Cardiac muscle cell (in vitro differentiated cells and primary cell): ENCODE measurements at regions not wholly inside any gene's neighbourhood (a gene's known extent, or its start where the extent isn't known, plus 50 kb on each side); places are given as distances from the start of the nearest gene placed in this dataset.

Experiments
- DNase-seq, 2 donors: peaks; one replicate each; pipeline versions ENCODE4 v3.0.0 to v3.0.0-alpha.2; 2010 to 2017; ENCODE audit warnings: low read depth in 1 of 2, low spot score in 1 of 2
- H3K27ac ChIP-seq: fragments of 200-600 bp; sonication (generic); 2 replicates; pipeline ENCODE4 v1.5.1; 2016
- H3K27me3 ChIP-seq: fragments of 200-600 bp; sonication (generic); 2 replicates; pipeline ENCODE4 v1.6.0; 2016; ENCODE audit warnings: control low read depth
- H3K36me3 ChIP-seq: fragments of 200-600 bp; sonication (generic); 2 replicates; pipeline ENCODE4 v1.5.1; 2016; ENCODE audit warnings: control low read depth
- H3K4me1 ChIP-seq: fragments of 200-600 bp; sonication (generic); 2 replicates; pipeline ENCODE4 v1.8.1; 2017; ENCODE audit warnings: low read depth, mild to moderate bottlenecking, mixed run types
- H3K4me3 ChIP-seq: fragments of 200-600 bp; sonication (generic); 2 replicates; pipeline ENCODE4 v1.5.1; 2016; ENCODE audit warnings: mild to moderate bottlenecking
- H3K9me3 ChIP-seq: fragments of 200-600 bp; sonication (generic); 2 replicates; pipeline ENCODE4 v1.5.1; 2017; ENCODE audit warnings: low read depth, mild to moderate bottlenecking, control low read depth
- TF ChIP-seq, protein P1 (sequence below): IDR thresholded peaks from 2 replicates; pipeline ENCODE4 v1.5.1; 2012; ENCODE audit warnings: low read depth, mild to moderate bottlenecking, low read length

DNA sequence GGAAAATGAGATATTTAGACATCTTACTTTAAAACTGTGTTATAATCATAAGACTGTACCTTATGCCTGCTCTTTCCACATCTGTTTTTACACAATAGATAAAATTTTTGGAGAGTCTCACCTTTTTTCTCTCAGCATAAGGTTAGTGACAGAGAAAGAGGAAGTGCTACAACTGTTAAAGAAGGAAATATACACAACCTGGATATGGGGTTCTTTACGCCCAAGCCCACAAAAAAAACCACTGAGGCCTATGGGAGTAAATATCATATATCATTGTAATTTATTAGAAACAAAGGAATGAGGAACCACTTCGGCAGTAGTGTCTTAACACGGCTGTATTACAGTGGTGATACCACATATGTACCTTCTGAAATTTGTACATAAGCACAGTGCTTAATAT lies 265.9 kb upstream of the GK2 start:
- H3K27me3 ChIP-seq = no peaks in the 10 kb centered on the region
- H3K9me3 ChIP-seq = no peaks in the 10 kb centered on the region
- no peak for DNase-seq
- TF ChIP-seq, protein P1, sequence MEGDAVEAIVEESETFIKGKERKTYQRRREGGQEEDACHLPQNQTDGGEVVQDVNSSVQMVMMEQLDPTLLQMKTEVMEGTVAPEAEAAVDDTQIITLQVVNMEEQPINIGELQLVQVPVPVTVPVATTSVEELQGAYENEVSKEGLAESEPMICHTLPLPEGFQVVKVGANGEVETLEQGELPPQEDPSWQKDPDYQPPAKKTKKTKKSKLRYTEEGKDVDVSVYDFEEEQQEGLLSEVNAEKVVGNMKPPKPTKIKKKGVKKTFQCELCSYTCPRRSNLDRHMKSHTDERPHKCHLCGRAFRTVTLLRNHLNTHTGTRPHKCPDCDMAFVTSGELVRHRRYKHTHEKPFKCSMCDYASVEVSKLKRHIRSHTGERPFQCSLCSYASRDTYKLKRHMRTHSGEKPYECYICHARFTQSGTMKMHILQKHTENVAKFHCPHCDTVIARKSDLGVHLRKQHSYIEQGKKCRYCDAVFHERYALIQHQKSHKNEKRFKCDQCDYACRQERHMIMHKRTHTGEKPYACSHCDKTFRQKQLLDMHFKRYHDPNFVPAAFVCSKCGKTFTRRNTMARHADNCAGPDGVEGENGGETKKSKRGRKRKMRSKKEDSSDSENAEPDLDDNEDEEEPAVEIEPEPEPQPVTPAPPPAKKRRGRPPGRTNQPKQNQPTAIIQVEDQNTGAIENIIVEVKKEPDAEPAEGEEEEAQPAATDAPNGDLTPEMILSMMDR = no peak
- H3K36me3 ChIP-seq = no peaks in the 10 kb centered on the region
- no peak overlapping the region for H3K4me3 ChIP-seq
- no peaks in the 10 kb centered on the region for H3K4me1 ChIP-seq
- no peak overlapping the region for H3K27ac ChIP-seq

DNA sequence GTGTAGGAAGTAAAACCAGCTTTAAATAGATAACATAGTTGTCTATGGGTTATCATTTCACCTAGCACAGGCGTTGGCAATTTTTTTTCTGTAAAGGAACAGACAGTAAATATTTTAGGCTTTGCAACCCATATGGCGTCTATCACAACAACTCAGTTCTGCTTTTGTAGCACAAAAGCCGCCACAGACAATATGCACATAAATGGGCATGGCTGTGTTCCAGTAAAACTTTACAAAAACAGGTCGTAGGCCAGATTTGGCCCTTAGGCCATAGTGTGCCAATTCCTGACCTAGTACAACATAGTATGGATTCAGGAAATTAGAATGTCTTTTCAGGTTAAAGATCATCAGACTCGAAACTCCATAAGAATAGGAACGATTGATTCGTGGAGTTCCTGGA lies 265.3 kb upstream of the GK2 start:
- no peaks in the 10 kb centered on the region for H3K27me3 ChIP-seq
- H3K4me3 ChIP-seq = no peak overlapping the region
- no peaks in the 10 kb centered on the region for H3K9me3 ChIP-seq
- no peak for DNase-seq
- no peaks in the 10 kb centered on the region for H3K36me3 ChIP-seq
- no peak overlapping the region for H3K27ac ChIP-seq
- H3K4me1 ChIP-seq = no peaks in the 10 kb centered on the region
- TF ChIP-seq, protein P1 = no peak

DNA sequence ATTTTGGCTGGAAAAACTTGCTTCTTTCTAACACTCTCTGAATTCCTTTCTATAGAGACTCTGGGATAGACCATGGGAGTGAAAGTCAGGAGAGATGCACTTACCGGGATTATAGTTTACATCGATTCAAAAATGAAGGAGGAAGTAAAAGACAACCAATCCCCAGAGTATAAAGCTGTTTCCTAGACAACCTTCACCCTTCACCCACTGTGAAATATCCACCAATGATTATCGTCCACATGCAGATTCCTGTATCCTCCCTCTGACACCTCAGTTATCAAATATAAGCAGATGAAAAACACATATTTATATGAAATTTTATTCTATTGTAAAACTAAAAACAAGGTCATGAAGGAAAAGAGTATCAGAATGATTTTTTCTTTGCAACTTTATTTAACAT lies 258.8 kb upstream of the GK2 start:
- Histone ChIP-seq H3K9me3 (no peaks in the 10 kb centered on the region), H3K27ac (no peak overlapping the region), H3K36me3 (no peaks in the 10 kb centered on the region), H3K27me3 (no peaks in the 10 kb centered on the region), H3K4me1 (no peaks in the 10 kb centered on the region), H3K4me3 (no peak overlapping the region)
- no peak for DNase-seq
- TF ChIP-seq, protein P1 = no peak

DNA sequence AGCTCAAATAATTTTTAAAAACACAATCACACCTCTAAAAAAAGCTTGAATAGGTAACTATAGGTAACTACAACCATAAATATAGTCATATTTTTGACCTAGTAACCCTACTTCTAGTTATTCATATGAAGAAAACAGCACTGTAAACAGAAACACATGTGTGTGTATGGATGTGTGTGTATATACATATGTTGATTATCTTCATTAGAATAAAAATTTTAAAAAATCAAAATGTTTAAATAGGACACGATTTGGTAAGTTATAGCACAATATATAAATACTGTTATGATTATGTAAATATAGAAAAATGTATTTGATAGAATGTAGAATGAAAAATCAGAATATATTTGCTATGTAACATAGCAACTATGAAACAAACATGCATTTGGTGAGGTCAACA lies 258.1 kb upstream of the GK2 start:
- DNase-seq = no peak
- Histone ChIP-seq H3K9me3 (no peaks in the 10 kb centered on the region), H3K36me3 (no peaks in the 10 kb centered on the region), H3K4me1 (no peaks in the 10 kb centered on the region), H3K27ac (no peak overlapping the region), H3K4me3 (no peak overlapping the region), H3K27me3 (no peaks in the 10 kb centered on the region)
- TF ChIP-seq, protein P1 = no peak

DNA sequence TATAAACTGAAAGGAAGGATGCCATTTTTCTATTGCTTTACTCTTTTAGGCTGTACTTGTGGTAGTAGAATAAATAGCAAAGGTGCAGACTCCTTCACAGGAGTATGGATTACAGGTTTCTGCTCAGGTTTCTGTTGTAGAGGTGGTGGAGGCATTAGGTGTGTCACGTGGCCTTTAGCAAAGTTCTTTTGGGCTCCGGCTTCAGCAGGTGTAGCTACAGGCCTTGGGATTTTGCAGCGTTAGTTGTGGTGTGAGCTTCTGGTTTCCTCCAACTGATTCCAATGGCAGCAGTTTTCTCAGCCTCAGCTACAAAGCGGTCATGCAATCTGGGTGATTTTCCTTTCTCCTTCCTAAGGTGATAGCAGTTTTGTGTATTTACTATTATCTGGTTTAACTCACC lies 255.8 kb upstream of the GK2 start:
- no peaks in the 10 kb centered on the region for H3K36me3 ChIP-seq
- no peak overlapping the region for H3K27ac ChIP-seq
- TF ChIP-seq, protein P1 = no peak
- no peak overlapping the region for H3K4me3 ChIP-seq
- no peak for DNase-seq
- no peaks in the 10 kb centered on the region for H3K27me3 ChIP-seq
- H3K4me1 ChIP-seq = no peaks in the 10 kb centered on the region
- no peaks in the 10 kb centered on the region for H3K9me3 ChIP-seq

DNA sequence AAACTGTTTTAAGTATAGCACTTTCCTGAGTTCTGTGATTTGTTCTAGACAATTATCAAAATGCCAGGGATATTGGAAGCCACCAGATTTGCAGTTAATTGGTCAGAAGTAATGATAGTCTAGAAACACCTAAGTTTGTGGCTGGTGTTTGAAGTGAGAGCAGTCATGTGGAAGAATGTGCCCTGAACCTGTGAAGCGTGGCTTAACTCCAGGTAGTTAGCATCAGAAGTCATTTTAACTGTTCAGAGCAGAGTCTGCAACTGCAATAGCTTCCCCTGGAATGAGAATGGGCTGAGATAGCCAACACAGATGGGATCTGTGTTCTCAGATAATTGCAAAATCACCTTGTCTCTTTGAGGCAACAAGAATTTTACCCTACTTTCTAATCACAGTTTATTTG lies 255.1 kb upstream of the GK2 start:
- H3K36me3 ChIP-seq = no peaks in the 10 kb centered on the region
- no peaks in the 10 kb centered on the region for H3K9me3 ChIP-seq
- H3K4me1 ChIP-seq = no peaks in the 10 kb centered on the region
- TF ChIP-seq, protein P1 = no peak
- no peak overlapping the region for H3K27ac ChIP-seq
- no peaks in the 10 kb centered on the region for H3K27me3 ChIP-seq
- DNase-seq = no peak
- H3K4me3 ChIP-seq = no peak overlapping the region
